Erythroblast (primary cell): ENCODE measurements at regions not wholly inside any gene's neighbourhood (a gene's known extent, or its start where the extent isn't known, plus 50 kb on each side); places are given as distances from the start of the nearest gene placed in this dataset.

Experiments
- GATA1 ChIP-seq: IDR thresholded peaks from 2 replicates; pipeline ENCODE4 v1.6.1; 2011; ENCODE audit warnings: low read depth, mild to moderate bottlenecking, control low read depth, low read length, moderate library complexity
- POLR2A ChIP-seq: IDR thresholded peaks from 2 replicates; pipeline ENCODE4 v1.6.1; 2011; ENCODE audit warnings: mild to moderate bottlenecking, low read length

DNA sequence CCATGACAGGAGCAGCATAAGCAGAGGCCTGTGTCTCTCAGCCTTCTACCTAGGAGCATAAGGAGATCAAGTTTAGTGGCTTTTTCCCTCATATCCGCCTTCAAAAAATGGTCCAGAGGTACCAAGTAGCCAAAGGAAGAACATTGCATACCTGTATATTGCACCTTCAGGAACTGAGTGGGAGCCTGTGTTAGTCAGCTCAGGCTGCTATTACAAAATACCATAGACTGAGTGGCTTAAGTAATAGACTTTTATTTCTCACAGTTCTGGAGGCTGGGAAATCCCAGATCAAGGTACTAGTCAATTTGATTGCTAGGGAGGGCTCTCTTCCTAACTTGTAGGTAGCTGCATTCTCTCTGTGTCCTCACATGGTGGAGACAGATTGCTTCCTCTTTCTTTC is 597.4 kb upstream of the PTGER4 start:
- TF ChIP-seq POLR2A (no peak), GATA1 (no peak)
